ENCODE measurements at regions not wholly inside any gene's neighbourhood (a gene's known extent, or its start where the extent isn't known, plus 50 kb on each side); places are given as distances from the start of the nearest gene placed in this dataset.

DNA sequence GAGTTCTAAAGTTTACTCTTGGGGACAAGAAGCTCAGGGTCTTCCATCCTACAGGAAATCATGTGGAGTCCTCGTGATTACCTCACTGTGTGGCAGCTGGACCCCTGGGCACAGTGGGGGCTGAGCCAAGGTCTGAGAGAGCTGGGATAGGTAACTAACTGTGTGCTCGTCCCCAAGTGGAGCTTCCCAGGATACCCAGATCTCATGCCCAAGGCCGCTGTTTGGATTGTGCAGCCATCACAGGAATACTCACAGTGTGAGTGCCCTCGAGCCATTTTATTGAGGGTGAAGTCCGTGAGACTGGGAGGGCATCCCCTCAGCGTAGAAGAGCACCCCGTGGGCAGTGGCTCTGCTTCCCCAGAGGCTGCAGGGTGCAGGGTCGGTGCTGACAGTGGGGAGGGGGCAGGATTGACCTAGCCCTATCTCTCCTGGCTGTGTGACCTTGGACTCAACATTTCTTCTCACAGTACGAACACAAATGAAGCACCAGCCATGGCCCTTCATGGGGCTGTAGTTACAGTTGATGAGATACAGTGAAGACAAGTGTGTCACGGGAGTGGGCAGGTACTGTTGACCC is 69.6 kb upstream of the LEP start:
- Histone ChIP-seq H3K4me3 (no peak overlapping the region), H3K9me3 (replicated peaks; ENCODE audit: control insufficient read depth, insufficient read depth, low read length) (no peaks in the 10 kb centered on the region), H3K79me2 (ENCODE audit: control insufficient read depth, insufficient read depth, low read length) (no peaks in the 10 kb centered on the region), H3K4me2 (ENCODE audit: control insufficient read depth, insufficient read depth) (no peak overlapping the region), H3K4me1 (ENCODE audit: control insufficient read depth, insufficient read depth, low read length) (no peaks in the 10 kb centered on the region), H2AFZ (ENCODE audit: control insufficient read depth, low read depth, low read length) (no peak overlapping the region), H3K27me3 (replicated peaks in 1 of 2; ENCODE audit: control insufficient read depth in 2 of 2, insufficient read depth in 2 of 2, low read length in 1 of 2) (peaks cover 7 to 17% of the 10 kb centered on the region in 2 experiments), H3K36me3 (ENCODE audit: control insufficient read depth in 2 of 2, insufficient read depth in 2 of 2, low read length in 1 of 2) (no peaks in the 10 kb centered on the region), H4K20me1 (ENCODE audit: control insufficient read depth, insufficient read depth) (no peaks in the 10 kb centered on the region), H3K9ac (ENCODE audit: control insufficient read depth, insufficient read depth, low read length) (no peak overlapping the region), H3K27ac (ENCODE audit: control insufficient read depth, insufficient read depth) (no peak overlapping the region)
- ChIA-PET CTCF (interaction anchor here (1.2 kb wide), 1 partner anchor 10 kb away, joined by 3 read pairs; no protein-coding TSS in a partner anchor), POLR2A (no interaction called here), RAD21 (ENCODE audit: unreplicated experiment) (interaction anchor here (0.7 kb wide), 1 partner anchor 38 kb away, joined by 4 read pairs; no protein-coding TSS in a partner anchor), SMC1A (ENCODE audit: uncharacterized antibody, unreplicated experiment) (no interaction called here)
- no TSS peak for BruUV-seq (replicated peaks)
- 7% methylated on average over 10 of the region's 10 CpGs for WGBS (ENCODE audit: insufficient coverage, insufficient replicate concordance, low lambda C conversion rate, missing lambda C conversion rate)
- DNase-seq (ENCODE audit: low read depth, low spot score) (no peak), FAIRE-seq (no peak), ATAC-seq (no peak)
- in situ Hi-C loops (cut with MboI) (no loop called here), intact Hi-C loops (cut with micrococcal nuclease; ENCODE audit: unreplicated experiment) (no loop called here)
- TF ChIP-seq SP1 (IDR thresholded peaks at IDR 0.05; ENCODE audit: low read depth, low read length): no peak
- TF ChIP-seq BRCA1 (IDR thresholded peaks at IDR 0.05; ENCODE audit: low read depth, low read length): no peak
- TF ChIP-seq E2F8 (IDR thresholded peaks at IDR 0.05; ENCODE audit: low read depth, partially characterized antibody): no peak
- TF ChIP-seq BCL11A (IDR thresholded peaks at IDR 0.05; ENCODE audit: low read depth, low read length): no peak
- TF ChIP-seq ZNF687 (IDR thresholded peaks at IDR 0.05): no peak
- TF ChIP-seq, protein P1, sequence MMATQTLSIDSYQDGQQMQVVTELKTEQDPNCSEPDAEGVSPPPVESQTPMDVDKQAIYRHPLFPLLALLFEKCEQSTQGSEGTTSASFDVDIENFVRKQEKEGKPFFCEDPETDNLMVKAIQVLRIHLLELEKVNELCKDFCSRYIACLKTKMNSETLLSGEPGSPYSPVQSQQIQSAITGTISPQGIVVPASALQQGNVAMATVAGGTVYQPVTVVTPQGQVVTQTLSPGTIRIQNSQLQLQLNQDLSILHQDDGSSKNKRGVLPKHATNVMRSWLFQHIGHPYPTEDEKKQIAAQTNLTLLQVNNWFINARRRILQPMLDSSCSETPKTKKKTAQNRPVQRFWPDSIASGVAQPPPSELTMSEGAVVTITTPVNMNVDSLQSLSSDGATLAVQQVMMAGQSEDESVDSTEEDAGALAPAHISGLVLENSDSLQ (IDR thresholded peaks at IDR 0.05): no peak
